GM21619 (cell line): ENCODE measurements at regions not wholly inside any gene's neighbourhood (a gene's known extent, or its start where the extent isn't known, plus 50 kb on each side); places are given as distances from the start of the nearest gene placed in this dataset.

Source experiments
- ATAC-seq: cut with Tn5 transposase; IDR thresholded peaks from one replicate; pipeline ENCODE4 v1.9.1; 2021; ENCODE audit not compliant: unreplicated experiment

- no peak for ATAC-seq
These were observed 73.4 kb downstream of the NTMT2 start for GRCh38 chr1:170219163-170219562.

DNA sequence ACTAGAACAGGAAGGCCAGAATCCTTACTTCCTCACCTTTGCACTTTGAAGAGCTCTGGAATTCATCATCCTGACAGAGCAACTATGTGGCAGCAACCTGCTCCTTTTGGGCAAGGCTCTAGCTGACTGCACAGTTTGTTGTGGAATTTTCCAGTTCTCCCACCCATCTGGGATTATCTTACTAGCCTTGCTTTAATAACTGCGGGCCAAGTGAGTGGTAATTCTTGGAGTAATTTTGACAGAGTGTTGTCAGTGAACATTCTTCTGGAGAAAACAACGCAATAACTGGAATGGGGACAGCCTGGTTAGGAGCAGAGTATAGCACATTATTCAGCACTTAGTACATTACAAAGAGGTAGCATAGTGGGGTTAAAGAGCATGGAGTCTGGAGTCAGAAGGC lies 75.3 kb downstream of the NTMT2 start:
- no peak for ATAC-seq

GRCh38 chr1:170221495-170221894 lies 75.7 kb downstream of the NTMT2 start:
- ATAC-seq = no peak

GRCh38 chr1:170224469-170224868 lies 78.7 kb downstream of the NTMT2 start:
- ATAC-seq = no peak

DNA sequence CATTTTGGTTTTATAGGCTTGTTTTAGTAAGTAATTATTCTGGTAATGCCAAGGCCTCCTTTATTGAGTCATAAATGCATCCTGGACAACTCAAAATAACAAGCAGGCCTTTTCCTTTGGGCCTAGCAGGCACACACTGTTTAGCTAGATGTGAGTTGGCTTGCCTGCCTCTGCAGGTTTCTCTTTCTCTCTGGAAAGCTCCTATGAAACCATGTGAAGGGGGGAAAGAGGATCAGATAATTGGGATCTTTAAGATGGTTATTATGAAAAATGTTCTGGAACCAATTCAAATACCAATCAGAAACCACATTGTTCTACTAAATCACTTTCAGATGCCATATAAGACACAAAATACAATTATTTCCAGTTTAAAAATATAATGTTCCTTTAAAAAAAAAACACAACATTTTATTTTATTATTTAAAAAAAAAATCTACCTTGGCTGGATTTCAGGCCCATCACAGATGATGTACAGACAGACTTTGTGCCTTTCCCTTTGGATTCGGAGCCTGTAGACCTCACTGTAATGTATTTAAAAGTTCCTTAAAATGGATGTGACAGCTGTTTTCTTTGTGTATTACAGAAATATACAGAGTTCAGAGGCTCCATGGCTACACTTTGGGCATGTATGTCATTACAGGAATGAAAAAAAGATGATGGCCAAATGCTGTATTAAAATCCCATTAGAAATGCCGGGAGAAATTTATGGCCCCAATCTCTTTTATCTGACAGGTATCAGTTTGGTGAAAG lies 80.2 kb downstream of the NTMT2 start:
- no peak for ATAC-seq

GRCh38 chr1:170226767-170227166 lies 81.0 kb downstream of the NTMT2 start:
- ATAC-seq = no peak

- ATAC-seq = no peak
These were observed 84.6 kb downstream of the NTMT2 start for GRCh38 chr1:170230323-170230722.

DNA sequence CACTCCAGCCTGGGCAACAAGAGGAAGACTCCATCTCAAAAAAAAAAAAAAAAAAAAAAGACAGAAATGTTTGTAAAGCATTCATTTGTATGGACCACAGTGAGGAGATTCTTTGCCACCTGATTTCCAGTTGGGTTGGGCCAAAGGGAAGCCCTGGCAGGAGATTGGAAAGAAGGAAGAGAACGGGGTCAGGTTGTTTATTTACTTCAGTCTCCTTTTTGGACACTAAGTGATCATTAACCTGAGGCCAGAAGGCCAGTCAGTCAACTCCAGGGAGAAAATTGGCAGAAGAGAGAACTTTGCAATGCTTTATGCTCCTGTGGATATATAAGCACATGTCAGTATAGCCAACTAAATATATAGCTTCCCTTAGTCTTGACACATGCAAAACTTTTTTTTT lies 85.9 kb downstream of the NTMT2 start:
- ATAC-seq = no peak

DNA sequence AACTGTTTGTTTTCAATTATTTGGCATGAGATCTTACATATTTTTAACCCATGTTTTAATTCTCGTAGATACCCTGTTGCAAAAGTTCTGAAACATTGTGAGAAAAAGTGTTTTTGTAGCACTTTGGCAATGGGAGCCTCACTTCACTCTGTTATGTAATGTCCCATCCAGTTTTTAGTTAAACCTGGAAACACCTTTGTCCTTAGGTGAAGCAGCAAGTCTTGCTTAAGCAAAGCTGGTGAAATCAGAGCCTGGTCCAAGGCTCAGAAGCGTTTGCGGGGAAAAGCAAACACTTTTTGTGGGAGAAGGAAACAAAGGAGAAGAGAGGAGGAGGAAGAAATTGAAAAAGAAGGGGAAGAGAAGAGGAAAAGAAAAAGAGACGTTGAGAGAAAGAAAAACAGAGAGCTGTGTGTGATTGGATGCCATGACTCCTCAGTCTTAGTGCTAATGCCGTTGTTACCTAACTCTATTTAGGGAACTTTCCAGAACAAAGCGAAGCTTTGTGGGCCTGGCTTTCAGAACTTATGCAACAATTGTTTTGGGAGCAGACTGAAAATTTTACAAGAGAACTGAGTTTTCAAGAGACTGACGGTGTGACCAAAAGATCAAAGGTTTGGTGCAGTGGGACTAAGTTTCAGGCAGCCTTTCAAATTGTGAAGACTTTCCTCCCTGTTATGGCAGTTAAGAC lies 93.1 kb downstream of the NTMT2 start:
- ATAC-seq = no peak

DNA sequence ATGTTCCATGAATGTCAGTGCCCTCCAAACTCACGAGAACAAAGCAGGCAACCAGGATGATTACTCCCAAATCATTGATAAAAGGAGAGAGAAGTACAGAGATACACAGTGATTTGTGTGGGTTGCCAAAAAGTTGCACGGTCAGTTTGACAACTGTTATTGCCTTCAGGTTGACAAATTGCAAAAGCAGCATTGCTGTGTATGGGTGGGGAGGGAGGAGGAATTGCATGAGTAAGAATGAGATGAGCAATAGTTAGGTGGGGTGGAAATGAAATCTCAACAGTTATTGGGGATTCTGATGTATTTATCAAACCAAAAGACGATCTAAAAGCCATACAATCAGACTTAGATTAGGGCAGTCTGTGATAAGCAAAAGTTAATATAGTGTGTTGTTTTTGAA lies 93.7 kb downstream of the NTMT2 start:
- no peak for ATAC-seq

- peak; percentile 91 for ATAC-seq
These were observed 94.7 kb downstream of the NTMT2 start for GRCh38 chr1:170240409-170240808.

- ATAC-seq = no peak
These were observed 95.6 kb downstream of the NTMT2 start for GRCh38 chr1:170241266-170241851.

GRCh38 chr1:170247751-170248521 lies 102.2 kb downstream of the NTMT2 start:
- peak; percentile 53 for ATAC-seq

DNA sequence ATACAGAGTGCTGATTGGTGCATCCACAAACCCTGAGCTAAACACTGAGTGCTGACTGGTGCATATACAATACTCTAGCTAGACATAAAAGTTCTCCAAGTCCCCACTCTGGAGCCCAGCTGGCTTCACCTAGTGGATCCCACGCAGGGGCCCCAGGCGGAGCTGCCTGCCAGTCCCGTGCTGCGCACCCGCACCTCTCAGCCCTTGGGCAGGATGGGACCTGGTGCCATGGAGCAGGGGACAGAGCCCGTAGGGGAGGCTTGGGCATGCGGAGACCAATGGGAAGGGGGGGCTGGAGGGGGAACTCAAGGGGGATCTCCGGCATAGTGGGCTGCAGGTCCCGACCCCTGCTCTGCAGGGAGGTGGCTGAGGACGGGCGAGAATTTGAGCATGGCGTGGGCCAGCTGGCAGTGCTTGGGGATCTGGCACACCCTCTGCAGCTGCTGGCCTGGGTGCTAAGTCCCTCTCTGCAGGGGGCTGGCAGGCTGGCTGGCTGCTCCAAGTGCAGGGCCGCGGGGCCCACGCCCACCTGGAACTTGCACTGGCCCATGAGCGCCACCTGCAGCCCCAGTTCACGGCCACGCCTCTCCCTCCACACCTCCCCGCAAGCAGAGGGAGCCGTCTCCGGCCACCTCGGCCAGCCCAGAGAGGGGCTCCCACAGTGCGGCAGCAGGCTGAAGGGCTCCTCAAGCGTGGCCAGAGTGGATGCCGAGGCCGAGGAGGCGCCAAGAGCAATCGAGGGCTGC lies 104.9 kb downstream of the NTMT2 start:
- ATAC-seq = no peak

DNA sequence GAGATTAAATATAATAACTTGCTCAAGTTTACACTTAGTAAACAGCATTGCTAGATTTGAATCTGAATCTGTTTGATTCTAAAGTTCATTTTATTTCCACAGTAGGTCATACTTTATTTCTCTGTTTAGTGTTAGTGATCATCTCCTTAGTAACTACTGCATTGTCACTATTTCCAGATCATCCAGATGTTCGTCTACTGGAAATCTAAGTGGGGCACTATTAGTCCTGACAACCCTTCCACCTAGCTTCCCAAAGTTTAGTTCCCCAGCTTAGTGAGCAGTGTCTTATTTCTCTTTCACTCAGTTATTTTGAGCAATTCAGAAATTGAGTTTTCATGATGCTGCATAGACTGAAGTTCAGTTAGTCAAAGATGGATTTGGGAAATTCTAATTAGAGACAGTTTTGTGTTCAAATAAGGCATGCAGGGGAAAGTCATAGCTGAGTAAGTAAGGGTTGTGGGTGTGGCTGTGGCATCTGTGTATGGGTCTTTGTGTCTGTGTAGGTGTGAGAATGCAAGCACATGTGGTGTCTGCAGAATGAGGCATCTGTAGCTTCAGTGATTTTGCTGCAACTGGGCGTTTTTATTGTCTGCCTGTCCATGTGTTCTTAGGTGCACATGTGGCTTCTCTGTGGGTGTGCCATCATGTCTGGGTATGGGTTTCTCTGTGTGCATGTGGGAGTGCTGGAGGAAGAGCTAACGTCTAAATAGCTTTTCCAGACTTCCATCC lies 107.3 kb downstream of the NTMT2 start:
- ATAC-seq = no peak

- ATAC-seq = no peak
These were observed 108.6 kb downstream of the NTMT2 start for GRCh38 chr1:170254371-170254770.

DNA sequence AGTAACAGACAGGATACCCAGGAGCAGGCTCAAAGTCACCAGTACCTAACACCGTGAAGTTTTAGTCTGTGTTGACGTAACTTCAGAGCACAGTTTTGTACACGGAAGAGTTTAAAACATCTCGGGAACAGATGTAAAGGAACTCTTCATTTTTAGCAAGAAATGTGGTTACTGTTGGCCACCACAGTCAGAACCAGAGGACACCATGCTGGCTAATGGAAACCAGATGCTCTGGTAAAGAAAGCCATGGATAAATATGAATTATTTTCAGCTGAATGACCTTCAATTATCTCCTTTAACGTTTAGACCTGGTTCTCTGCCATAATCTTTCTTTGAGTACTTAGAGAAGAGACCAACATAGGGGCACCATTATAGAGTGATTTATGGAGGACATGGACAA lies 115.9 kb downstream of the NTMT2 start:
- no peak for ATAC-seq

DNA sequence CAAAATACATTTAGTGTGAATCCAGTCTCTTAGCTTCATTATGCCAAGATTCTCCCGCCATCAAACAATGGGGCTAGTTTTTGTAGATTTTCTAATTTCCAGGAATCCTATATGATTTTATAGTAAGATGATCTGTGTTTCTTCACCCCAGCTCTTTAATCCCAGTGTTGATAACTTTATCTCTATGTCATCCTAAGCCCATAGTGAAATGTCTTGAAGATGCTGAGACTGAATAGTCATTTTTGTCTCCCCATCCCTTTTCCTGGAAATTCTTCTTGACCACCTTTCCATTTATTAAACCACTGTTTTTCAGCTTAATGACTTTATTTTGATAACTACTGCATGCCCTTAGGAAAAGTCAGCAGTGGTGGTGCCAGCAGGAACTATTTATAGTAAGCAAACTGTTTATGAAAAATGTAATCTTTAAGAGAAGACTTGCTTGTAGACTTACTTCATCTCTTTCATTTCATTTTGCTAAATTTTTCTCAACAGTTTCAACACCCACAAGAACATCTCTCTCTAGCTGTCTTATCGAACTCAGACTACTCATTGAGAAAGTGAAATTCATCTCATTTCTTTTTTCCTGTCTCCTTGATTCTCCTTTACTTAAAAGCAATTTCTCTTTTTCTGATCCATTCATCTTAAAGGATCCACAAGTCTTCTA lies 116.6 kb downstream of the NTMT2 start:
- ATAC-seq = no peak

GRCh38 chr1:170265234-170265633 lies 119.5 kb downstream of the NTMT2 start:
- no peak for ATAC-seq

DNA sequence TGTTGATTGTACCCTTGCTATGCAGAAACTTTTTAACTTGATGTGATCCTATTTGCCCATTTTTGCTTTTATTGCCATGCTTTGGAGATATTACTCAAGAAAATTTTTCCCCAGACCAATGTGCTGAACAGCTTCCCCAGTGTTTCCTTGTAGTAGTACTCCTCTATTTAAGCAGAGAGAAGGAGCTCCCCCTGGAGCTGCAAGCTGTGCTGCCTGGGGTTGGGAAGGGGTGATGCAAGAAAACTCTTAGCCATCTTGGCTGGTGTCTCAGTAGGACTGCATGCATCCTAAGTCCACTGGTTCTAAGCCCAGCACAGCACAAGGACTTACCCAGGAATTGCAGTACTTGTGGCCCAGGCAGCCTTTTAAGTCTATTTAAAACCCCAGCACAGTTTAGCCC lies 121.6 kb downstream of the NTMT2 start:
- no peak for ATAC-seq
